ENCODE measurements at regions not wholly inside any gene's neighbourhood (a gene's known extent, or its start where the extent isn't known, plus 50 kb on each side); places are given as distances from the start of the nearest gene placed in this dataset.

- ChIA-PET CTCF (no interaction called here), POLR2A (no interaction called here)
- H3K27ac ChIP-seq (ENCODE audit: low read length), result no peak overlapping the region
- H3K36me3 ChIP-seq (ENCODE audit: control insufficient read depth, insufficient read depth, low read length), result no peaks in the 10 kb centered on the region
- TF ChIP-seq REST (IDR thresholded peaks at IDR 0.05; ENCODE audit: insufficient read depth in 1 of 2, low read depth in 2 of 2, low read length in 1 of 2) (no peak), CTCF (IDR thresholded peaks at IDR 0.05) (no peak), SIN3A (IDR thresholded peaks at IDR 0.05; ENCODE audit: borderline replicate concordance, insufficient read depth, low read depth, low read length) (no peak), TCF7L2 (IDR thresholded peaks at IDR 0.05; ENCODE audit: low read depth, low read length) (no peak), POLR2AphosphoS5 (IDR thresholded peaks at IDR 0.05; ENCODE audit: low read depth, low read length) (no peak)
- ATAC-seq (no peak), DNase-seq (ENCODE audit: low read depth, low spot score) (no peak)
- in situ Hi-C loops (cut with HindIII; ENCODE audit: low pct_unique_long_range_greater_than_20kb, low sequenced_read_pairs), result no loop called here
- intact Hi-C loops (cut with micrococcal nuclease; ENCODE audit: unreplicated experiment), result no loop called here
- H3K27me3 ChIP-seq (ENCODE audit: control insufficient read depth, insufficient read depth, low read length), result no peaks in the 10 kb centered on the region
- H3K4me3 ChIP-seq (ENCODE audit: low read depth in 2 of 2, low read length in 2 of 2), result no peak overlapping the region
- no peaks in the 10 kb centered on the region for H3K9me3 ChIP-seq (ENCODE audit: control insufficient read depth, insufficient read depth, low read depth, low read length)
- H3K4me1 ChIP-seq (ENCODE audit: control insufficient read depth, insufficient read depth, low read length), result no peaks in the 10 kb centered on the region
- no TSS peak for BruUV-seq (replicated peaks)
Observed at GRCh38 chr2:103462712-103463111, 700.9 kb downstream of the TMEM182 start.

- H3K4me3 ChIP-seq (ENCODE audit: low read depth in 2 of 2, low read length in 2 of 2), result no peak overlapping the region
- H3K36me3 ChIP-seq (ENCODE audit: control insufficient read depth, insufficient read depth, low read length), result no peaks in the 10 kb centered on the region
- H3K9me3 ChIP-seq (ENCODE audit: control insufficient read depth, insufficient read depth, low read depth, low read length), result no peaks in the 10 kb centered on the region
- in situ Hi-C loops (cut with HindIII; ENCODE audit: low pct_unique_long_range_greater_than_20kb, low sequenced_read_pairs) (no loop called here), intact Hi-C loops (cut with micrococcal nuclease; ENCODE audit: unreplicated experiment) (no loop called here)
- H3K27ac ChIP-seq (ENCODE audit: low read length), result no peak overlapping the region
- no peaks in the 10 kb centered on the region for H3K27me3 ChIP-seq (ENCODE audit: control insufficient read depth, insufficient read depth, low read length)
- H3K4me1 ChIP-seq (ENCODE audit: control insufficient read depth, insufficient read depth, low read length), result no peaks in the 10 kb centered on the region
- CTCF ChIA-PET, result no interaction called here
- POLR2A ChIA-PET, result no interaction called here
- TF ChIP-seq REST (IDR thresholded peaks at IDR 0.05; ENCODE audit: insufficient read depth in 1 of 2, low read depth in 2 of 2, low read length in 1 of 2) (no peak), SIN3A (IDR thresholded peaks at IDR 0.05; ENCODE audit: borderline replicate concordance, insufficient read depth, low read depth, low read length) (no peak), POLR2AphosphoS5 (IDR thresholded peaks at IDR 0.05; ENCODE audit: low read depth, low read length) (no peak), TCF7L2 (IDR thresholded peaks at IDR 0.05; ENCODE audit: low read depth, low read length) (no peak), CTCF (IDR thresholded peaks at IDR 0.05) (no peak)
- DNase-seq (ENCODE audit: low read depth, low spot score), result no peak
- no peak for ATAC-seq
- no TSS peak for BruUV-seq (replicated peaks)
Observed at GRCh38 chr2:103464831-103465230, 703.0 kb downstream of the TMEM182 start.

Data from Panc1 (cell line).